Left lung (tissue), 4 donors: ENCODE measurements at regions not wholly inside any gene's neighbourhood (a gene's known extent, or its start where the extent isn't known, plus 50 kb on each side); places are given as distances from the start of the nearest gene placed in this dataset.

Source experiments
- ATAC-seq: fragments of 200-7000 bp; cut with Tn5 transposase; one replicate; pipeline ENCODE4 v1.9.1; 2020; ENCODE audit warnings: moderate library complexity
- DNase-seq, 4 donors: peaks; one replicate each; pipeline ENCODE4 v3.0.0-alpha.2; 2013 to 2020
- H3K27ac ChIP-seq, 2 donors: fragments of 200-600 bp; sonication (generic) in 1 of 2; one replicate each; pipeline versions ENCODE4 v1.5.0 to v1.8.0; 2020 to 2021
- H3K27me3 ChIP-seq, 2 donors: fragments of 200-600 bp; sonication (generic) in 1 of 2; one replicate each; pipeline versions ENCODE4 v1.5.0 to v1.8.0; 2020 to 2021
- H3K36me3 ChIP-seq, 2 donors: fragments of 200-600 bp; sonication (generic) in 1 of 2; one replicate each; pipeline versions ENCODE4 v1.5.0 to v1.8.0; 2020 to 2021
- H3K4me1 ChIP-seq, 2 donors: fragments of 200-600 bp; one replicate each; pipeline ENCODE4 v1.8.0; 2021
- H3K4me3 ChIP-seq, 2 donors: fragments of 200-600 bp; sonication (generic) in 1 of 2; one replicate each; pipeline versions ENCODE4 v1.5.0 to v1.8.0; 2020 to 2021; ENCODE audit warnings: mild to moderate bottlenecking in 1 of 2
- H3K9me3 ChIP-seq, 2 donors: fragments of 200-600 bp; sonication (generic) in 1 of 2; one replicate each; pipeline versions ENCODE4 v1.5.0 to v1.8.0; 2020 to 2021
- intact Hi-C, 2 donors: fragments of 100-400 bp; cut with DNase I; formaldehyde crosslinking; loops; one replicate each; pipeline versions ENCODE4 v1.11.2 to v1.14.2; 2022
- TF ChIP-seq, protein P1 (sequence below), 2 donors: fragments of 200-600 bp; sonication (generic) in 1 of 2; IDR thresholded peaks; one replicate each; pipeline versions ENCODE4 v1.5.0 to v1.8.0; 2021; ENCODE audit warnings: antibody characterized with exemption in 2 of 2
- donor health status: DM: no; HTN: yes; CAD: no.
- donor health status: DM: no; HTN: no; CAD: no.

DNA sequence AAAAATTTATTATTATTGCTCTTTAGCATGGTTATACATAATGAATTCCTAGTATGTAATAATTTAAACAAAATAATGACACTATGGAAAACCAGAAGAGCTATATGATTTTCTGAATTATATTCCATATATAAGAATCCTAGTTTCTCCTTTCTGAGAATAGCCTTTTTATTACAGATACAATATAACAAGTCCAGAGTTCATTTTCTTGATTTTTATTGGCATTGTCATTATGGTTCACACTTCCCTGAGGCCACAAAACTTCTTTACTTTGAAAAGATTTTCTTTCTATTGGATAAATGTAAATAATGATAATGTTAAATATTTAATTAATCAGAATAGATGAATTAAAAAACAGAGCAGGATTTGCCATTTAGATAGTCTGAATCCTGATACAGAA lies 362.3 kb upstream of the BCHE start:
- no peak for DNase-seq
- Histone ChIP-seq H3K9me3 (peaks cover 0 to 6% of the 10 kb centered on the region in 2 donors), H3K4me3 (no peak overlapping the region), H3K27ac (no peak overlapping the region), H3K27me3 (no peaks in the 10 kb centered on the region), H3K36me3 (no peaks in the 10 kb centered on the region), H3K4me1 (no peaks in the 10 kb centered on the region)
- no peak for ATAC-seq
- TF ChIP-seq, protein P1, sequence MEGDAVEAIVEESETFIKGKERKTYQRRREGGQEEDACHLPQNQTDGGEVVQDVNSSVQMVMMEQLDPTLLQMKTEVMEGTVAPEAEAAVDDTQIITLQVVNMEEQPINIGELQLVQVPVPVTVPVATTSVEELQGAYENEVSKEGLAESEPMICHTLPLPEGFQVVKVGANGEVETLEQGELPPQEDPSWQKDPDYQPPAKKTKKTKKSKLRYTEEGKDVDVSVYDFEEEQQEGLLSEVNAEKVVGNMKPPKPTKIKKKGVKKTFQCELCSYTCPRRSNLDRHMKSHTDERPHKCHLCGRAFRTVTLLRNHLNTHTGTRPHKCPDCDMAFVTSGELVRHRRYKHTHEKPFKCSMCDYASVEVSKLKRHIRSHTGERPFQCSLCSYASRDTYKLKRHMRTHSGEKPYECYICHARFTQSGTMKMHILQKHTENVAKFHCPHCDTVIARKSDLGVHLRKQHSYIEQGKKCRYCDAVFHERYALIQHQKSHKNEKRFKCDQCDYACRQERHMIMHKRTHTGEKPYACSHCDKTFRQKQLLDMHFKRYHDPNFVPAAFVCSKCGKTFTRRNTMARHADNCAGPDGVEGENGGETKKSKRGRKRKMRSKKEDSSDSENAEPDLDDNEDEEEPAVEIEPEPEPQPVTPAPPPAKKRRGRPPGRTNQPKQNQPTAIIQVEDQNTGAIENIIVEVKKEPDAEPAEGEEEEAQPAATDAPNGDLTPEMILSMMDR (IDR thresholded peaks at IDR 0.05), result no peak
- intact Hi-C loops, result no loop called here

DNA sequence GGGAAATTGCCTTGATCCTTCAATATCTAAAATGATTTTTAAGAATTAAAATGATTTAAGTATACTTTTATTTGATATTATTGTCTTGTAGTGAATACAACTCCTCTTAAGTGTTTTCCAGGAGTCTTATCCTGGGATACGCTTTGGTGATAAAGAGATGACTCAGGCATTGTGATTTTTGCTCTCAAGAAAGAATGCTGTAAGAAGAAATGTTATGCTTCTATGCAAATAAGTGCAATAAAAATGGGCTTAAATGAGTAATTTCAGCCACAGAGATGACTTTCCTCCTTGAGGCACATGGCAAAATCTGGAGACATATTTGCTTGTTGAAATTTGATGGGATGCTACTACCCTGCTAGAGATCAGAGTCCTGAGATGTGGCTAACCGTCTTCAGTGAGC lies 358.6 kb upstream of the BCHE start:
- H3K9me3 ChIP-seq, result no peaks in the 10 kb centered on the region
- intact Hi-C loops, result no loop called here
- no peaks in the 10 kb centered on the region for H3K27me3 ChIP-seq
- TF ChIP-seq, protein P1 (IDR thresholded peaks at IDR 0.05), result no peak
- H3K4me1 ChIP-seq, result no peaks in the 10 kb centered on the region
- DNase-seq (no peak), ATAC-seq (no peak)
- H3K27ac ChIP-seq, result no peak overlapping the region
- no peaks in the 10 kb centered on the region for H3K36me3 ChIP-seq
- H3K4me3 ChIP-seq, result no peak overlapping the region

DNA sequence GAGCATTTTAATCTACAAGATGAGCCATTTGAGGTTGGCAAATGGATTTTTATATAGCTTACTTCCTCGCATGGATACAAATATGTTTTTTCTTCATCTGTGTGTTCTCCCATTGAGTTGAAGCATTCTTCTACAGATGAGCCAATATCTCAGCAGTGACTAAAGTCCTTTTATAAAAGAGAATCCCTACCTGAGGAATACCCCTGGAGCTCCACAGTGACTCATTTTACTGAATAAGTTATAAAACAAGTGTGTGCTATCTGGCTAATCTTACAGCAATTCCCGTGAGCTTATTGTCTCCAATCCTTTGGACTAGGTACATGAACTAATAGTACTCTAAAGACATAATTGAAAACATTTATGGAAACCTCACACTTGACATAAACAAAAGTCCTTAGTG lies 354.2 kb upstream of the BCHE start:
- ATAC-seq, result no peak
- Histone ChIP-seq H3K9me3 (no peaks in the 10 kb centered on the region), H3K4me3 (no peak overlapping the region), H3K36me3 (no peaks in the 10 kb centered on the region), H3K27me3 (no peaks in the 10 kb centered on the region), H3K27ac (no peak overlapping the region), H3K4me1 (no peaks in the 10 kb centered on the region)
- DNase-seq, result no peak
- TF ChIP-seq, protein P1 (IDR thresholded peaks at IDR 0.05), result no peak
- intact Hi-C loops, result no loop called here

DNA sequence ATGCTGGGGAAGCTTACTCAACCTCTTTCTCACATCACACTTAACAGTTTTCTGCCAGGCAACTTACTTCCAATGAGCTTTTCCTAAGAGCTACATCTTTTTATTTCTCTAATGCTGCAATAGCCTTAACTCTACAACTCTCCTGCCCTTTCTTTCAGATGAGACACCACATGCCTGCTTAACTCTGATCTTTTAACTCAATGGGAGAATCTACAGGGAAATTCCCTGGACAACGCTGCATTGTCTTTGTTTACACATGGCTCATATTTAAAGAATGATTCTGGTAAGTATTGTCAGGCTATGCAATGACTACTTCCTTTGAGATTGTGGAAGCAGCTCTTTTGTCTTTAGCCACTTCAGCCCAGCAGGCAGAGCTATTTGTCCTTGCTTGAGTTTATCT lies 353.1 kb upstream of the BCHE start:
- H3K4me1 ChIP-seq, result no peaks in the 10 kb centered on the region
- no peaks in the 10 kb centered on the region for H3K36me3 ChIP-seq
- no peak for ATAC-seq
- TF ChIP-seq, protein P1 (IDR thresholded peaks at IDR 0.05), result no peak
- no peak overlapping the region for H3K27ac ChIP-seq
- no peak overlapping the region for H3K4me3 ChIP-seq
- no peak for DNase-seq
- intact Hi-C loops, result no loop called here
- H3K27me3 ChIP-seq, result no peaks in the 10 kb centered on the region
- no peaks in the 10 kb centered on the region for H3K9me3 ChIP-seq

DNA sequence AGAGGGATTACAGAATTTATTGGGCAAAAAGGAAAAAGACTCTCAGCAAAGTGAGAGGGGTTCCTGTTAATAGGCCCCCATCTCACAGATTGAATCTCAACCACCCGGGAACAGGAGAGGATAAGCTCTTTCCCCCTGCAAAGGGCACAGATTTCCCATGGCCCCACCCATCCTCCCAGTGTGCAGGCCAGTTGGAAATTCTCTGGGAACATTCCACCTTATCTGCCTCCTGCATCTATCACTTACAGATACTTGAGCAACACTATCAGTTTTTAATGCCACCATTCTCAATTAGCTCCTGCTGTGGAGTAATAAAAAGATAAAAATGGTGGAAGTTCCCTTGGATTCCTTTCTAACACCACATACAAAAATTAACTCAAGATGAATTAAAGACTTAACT lies 350.0 kb upstream of the BCHE start:
- intact Hi-C loops, result no loop called here
- H3K4me1 ChIP-seq, result no peaks in the 10 kb centered on the region
- H3K36me3 ChIP-seq, result no peaks in the 10 kb centered on the region
- TF ChIP-seq, protein P1 (IDR thresholded peaks at IDR 0.05), result no peak
- ATAC-seq (no peak), DNase-seq (no peak)
- no peak overlapping the region for H3K27ac ChIP-seq
- H3K27me3 ChIP-seq, result no peaks in the 10 kb centered on the region
- no peak overlapping the region for H3K4me3 ChIP-seq
- no peaks in the 10 kb centered on the region for H3K9me3 ChIP-seq
